ENCODE measurements at regions not wholly inside any gene's neighbourhood (a gene's known extent, or its start where the extent isn't known, plus 50 kb on each side); places are given as distances from the start of the nearest gene placed in this dataset.

GRCh38 chr9:13991395-13991794 is 322.5 kb downstream of the NFIB start:
- Histone ChIP-seq H3K9me3 (no peaks in the 10 kb centered on the region), H3K4me3 (no peak overlapping the region), H3K27me3 (no peaks in the 10 kb centered on the region), H3K27ac (no peak overlapping the region), H3K4me1 (no peaks in the 10 kb centered on the region), H3K36me3 (no peaks in the 10 kb centered on the region)
- no peak for DNase-seq
- 76 to 88% methylated on average over 1 of the region's 1 CpG for whole genome bisulfite sequencing, 2 donors
- ATAC-seq (ENCODE audit: low FRiP score in 2 of 2): no peak
- no peak for TF ChIP-seq CTCF (IDR thresholded peaks at IDR 0.05)
- TF ChIP-seq POLR2AphosphoS5 (IDR thresholded peaks at IDR 0.05): no peak
- no peak for TF ChIP-seq POLR2A (IDR thresholded peaks at IDR 0.05)
- TF ChIP-seq EP300 (IDR thresholded peaks at IDR 0.05): no peak

- H3K4me1 ChIP-seq: no peaks in the 10 kb centered on the region
- DNase-seq (no peak), ATAC-seq (ENCODE audit: low FRiP score in 2 of 2) (no peak)
- H3K36me3 ChIP-seq: no peaks in the 10 kb centered on the region
- no peaks in the 10 kb centered on the region for H3K27me3 ChIP-seq
- no peak overlapping the region for H3K4me3 ChIP-seq
- H3K9me3 ChIP-seq: no peaks in the 10 kb centered on the region
- 63 to 69% methylated on average over 4 of the region's 4 CpGs for WGBS, 2 donors
- TF ChIP-seq POLR2A (IDR thresholded peaks at IDR 0.05) (no peak), EP300 (IDR thresholded peaks at IDR 0.05) (no peak), CTCF (IDR thresholded peaks at IDR 0.05) (no peak), POLR2AphosphoS5 (IDR thresholded peaks at IDR 0.05) (no peak)
- no peak overlapping the region for H3K27ac ChIP-seq
Observed at GRCh38 chr9:13990994-13991393, 322.9 kb downstream of the NFIB start.

- Histone ChIP-seq H3K4me1 (no peaks in the 10 kb centered on the region), H3K4me3 (no peak overlapping the region), H3K36me3 (no peaks in the 10 kb centered on the region), H3K27me3 (no peaks in the 10 kb centered on the region), H3K9me3 (no peaks in the 10 kb centered on the region), H3K27ac (no peak overlapping the region)
- DNase-seq (no peak), ATAC-seq (ENCODE audit: low FRiP score in 2 of 2) (no peak)
- TF ChIP-seq CTCF (IDR thresholded peaks at IDR 0.05) (no peak), POLR2AphosphoS5 (IDR thresholded peaks at IDR 0.05) (no peak), EP300 (IDR thresholded peaks at IDR 0.05) (no peak), POLR2A (IDR thresholded peaks at IDR 0.05) (no peak)
Observed at GRCh38 chr9:13990331-13990730, 323.6 kb downstream of the NFIB start.

DNA sequence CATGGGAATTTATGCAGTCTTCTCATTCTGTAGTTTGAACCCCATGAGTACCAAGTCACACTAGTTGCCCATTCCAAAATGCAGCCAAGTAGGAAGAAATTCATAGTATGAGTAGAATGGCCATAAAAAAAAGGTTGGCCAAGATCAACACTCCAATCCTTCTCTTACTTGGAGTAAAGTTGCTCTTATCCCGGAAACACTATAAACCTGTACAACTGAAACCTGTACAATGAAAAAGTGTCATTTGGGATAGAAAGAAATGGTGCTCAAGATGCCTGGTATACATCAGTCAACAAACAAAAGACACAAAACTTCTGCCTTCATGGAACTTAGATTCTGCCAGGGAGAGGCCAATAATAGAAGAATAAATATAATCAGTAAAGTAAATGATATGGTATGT is 325.0 kb downstream of the NFIB start:
- H3K4me1 ChIP-seq: no peaks in the 10 kb centered on the region
- H3K27ac ChIP-seq: no peak overlapping the region
- H3K9me3 ChIP-seq: no peaks in the 10 kb centered on the region
- no peak overlapping the region for H3K4me3 ChIP-seq
- TF ChIP-seq EP300 (IDR thresholded peaks at IDR 0.05) (no peak), POLR2AphosphoS5 (IDR thresholded peaks at IDR 0.05) (no peak), CTCF (IDR thresholded peaks at IDR 0.05) (no peak), POLR2A (IDR thresholded peaks at IDR 0.05) (no peak)
- no peak for ATAC-seq (ENCODE audit: low FRiP score in 2 of 2)
- no peak for DNase-seq
- 61 to 97% methylated on average over 1 of the region's 1 CpG for WGBS, 2 donors
- no peaks in the 10 kb centered on the region for H3K27me3 ChIP-seq
- H3K36me3 ChIP-seq: no peaks in the 10 kb centered on the region

DNA sequence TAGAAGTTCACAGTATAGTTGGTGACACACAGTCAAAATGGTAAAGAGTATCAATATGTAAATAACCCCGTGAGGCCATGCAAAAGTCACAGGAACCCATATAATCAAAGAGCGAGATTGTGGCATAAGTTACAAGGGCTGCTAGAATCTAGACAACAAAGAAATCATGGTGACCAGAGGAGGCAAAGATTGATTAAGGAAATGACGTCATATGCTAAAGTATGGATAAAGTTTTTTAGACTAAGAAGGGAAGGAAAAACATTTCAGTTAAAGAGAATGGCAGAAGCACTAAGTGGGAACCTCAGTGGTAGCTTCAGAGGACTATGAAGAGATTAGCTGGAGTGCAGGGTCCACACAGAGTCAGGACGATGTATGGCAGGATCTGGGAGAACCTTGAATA is 330.3 kb downstream of the NFIB start:
- DNase-seq: no peak
- Histone ChIP-seq H3K4me3 (no peak overlapping the region), H3K4me1 (no peaks in the 10 kb centered on the region), H3K36me3 (no peaks in the 10 kb centered on the region), H3K27ac (no peak overlapping the region), H3K9me3 (no peaks in the 10 kb centered on the region), H3K27me3 (no peaks in the 10 kb centered on the region)
- 85 to 90% methylated on average over 4 of the region's 4 CpGs for WGBS, 2 donors
- no peak for ATAC-seq (ENCODE audit: low FRiP score in 2 of 2)
- TF ChIP-seq CTCF (IDR thresholded peaks at IDR 0.05) (no peak), POLR2A (IDR thresholded peaks at IDR 0.05) (no peak), EP300 (IDR thresholded peaks at IDR 0.05) (no peak), POLR2AphosphoS5 (IDR thresholded peaks at IDR 0.05) (no peak)
